ENCODE measurements at regions not wholly inside any gene's neighbourhood (a gene's known extent, or its start where the extent isn't known, plus 50 kb on each side); places are given as distances from the start of the nearest gene placed in this dataset.

DNA sequence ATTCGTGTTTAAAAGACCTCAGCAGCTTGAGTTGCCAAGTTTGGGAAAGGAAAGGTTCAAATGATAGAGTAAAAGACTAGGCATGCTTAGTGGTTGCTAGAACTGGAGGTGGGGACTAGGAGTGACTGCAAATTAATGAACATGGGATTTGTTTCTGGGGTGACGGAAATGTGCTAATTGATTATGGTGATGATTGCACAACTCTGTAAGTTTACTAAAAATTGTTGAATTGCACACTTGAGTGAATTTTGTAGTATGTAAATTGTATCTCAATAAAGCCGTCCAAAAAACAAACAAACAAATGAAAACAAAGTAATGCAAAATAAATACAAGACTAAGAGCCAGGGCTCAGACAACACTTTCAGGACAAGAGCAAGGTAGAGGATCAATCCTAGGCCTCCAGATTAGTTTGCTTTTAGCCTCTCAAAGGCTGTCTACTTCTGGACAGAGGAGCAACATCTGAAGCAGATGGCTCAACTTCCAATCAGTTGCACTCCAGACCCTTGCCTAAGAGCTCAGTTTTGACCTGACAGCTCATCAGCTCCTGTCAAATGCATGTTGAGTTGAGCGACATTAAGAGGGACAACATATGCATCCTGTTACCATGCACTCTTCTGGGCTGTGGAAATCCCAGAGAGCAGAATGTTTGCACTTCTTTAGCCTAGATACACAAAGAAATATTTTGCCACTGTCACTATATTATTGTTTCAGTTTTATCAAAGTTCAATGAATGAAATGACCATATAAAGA lies 111.2 kb upstream of the ASIC2 start:
- TF ChIP-seq CTCF (IDR thresholded peaks at IDR 0.05) (no peak), POLR2A (IDR thresholded peaks at IDR 0.05) (no peak)

All from testis (tissue), 2 donors.